GM19463 (cell line): ENCODE measurements at regions not wholly inside any gene's neighbourhood (a gene's known extent, or its start where the extent isn't known, plus 50 kb on each side); places are given as distances from the start of the nearest gene placed in this dataset.

ENCODE experiments used
- ATAC-seq: cut with Tn5 transposase; IDR thresholded peaks from one replicate; pipeline ENCODE4 v1.9.1; 2021; ENCODE audit warnings: mild to moderate bottlenecking, moderate library complexity; ENCODE audit not compliant: unreplicated experiment

GRCh38 chr16:82499302-82499701 lies 127.5 kb upstream of the CDH13 start:
- no peak for ATAC-seq

- no peak for ATAC-seq
Measured at GRCh38 chr16:82497139-82497538, 129.6 kb upstream of the CDH13 start.

DNA sequence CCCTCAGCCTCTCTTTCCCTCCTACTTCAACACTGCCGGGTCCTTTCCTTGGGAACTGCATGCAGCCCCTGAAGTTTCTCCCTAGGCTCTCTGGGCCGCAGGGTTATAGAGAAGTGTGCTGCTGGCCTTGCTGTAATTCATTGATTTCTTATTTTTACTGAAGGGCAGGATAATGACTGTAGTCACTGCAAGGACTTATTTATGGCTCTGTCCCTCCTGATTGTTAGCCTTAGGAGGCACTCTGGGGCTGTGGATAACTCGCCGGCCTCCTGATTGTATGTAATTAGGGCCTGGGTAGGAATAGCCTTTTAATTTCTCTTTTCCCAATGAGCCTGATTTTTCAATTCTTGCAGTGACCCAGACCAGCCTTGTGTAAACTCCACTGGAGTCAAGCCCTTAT lies 138.3 kb upstream of the CDH13 start:
- no peak for ATAC-seq

DNA sequence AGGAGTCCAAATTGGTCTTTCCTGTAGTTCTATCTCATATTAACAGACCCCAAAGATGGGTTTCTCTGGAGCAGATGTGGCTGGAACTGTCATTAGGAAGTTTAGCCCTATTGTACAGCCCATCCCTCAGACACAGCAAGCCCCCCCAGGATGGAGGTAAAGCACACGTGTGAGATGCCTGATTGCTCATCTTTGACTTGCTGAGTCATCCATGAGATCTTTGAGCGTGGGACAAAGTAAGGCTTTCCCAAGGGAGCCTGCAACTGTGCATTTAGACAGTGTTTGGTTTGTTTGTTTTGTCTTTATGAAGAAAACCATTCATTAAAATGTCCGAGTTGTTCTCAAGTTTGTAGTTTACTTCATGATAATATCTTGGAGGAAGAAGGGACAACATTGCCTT lies 145.3 kb upstream of the CDH13 start:
- ATAC-seq: no peak

GRCh38 chr16:82476786-82477185 lies 150.0 kb upstream of the CDH13 start:
- ATAC-seq: no peak

GRCh38 chr16:82470620-82471152 lies 156.1 kb upstream of the CDH13 start:
- no peak for ATAC-seq

DNA sequence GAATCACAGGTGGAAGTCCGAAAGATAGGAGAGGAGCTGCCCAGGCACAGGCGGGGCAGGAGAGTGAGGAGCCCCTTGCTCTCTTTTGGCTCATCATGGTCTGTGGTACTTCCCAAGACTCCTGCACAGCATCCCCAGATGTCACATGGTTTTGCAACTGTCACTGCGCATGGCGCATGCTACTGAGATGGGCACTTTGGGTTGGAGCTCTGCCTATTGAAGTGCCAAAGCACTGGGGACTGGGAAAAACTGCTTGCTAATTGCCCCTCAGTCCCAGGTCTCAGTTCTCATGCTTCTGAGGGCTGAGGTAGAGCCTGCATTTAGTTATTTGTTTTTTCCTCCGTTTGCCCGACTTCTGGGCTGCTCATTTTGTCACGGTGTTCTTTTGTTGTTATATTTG lies 156.8 kb upstream of the CDH13 start:
- ATAC-seq: no peak

DNA sequence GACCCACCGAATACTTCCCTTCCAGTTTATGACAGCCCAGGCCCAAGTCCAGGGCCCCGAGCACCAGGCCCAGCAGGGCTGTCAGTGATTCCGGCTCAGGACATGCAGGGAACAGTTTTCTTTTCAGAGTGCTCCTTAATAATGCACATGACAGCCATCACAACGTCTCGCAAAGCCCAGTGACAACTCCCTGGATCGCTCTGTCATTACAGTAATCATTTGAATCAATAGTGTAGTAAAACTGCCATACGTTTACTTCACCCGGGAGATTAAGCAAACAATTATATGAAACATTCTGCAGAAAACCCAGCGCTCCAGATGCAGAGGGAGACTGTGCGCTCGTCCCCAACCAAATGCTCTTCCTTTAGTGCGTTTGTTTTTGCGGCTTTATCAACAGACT lies 162.6 kb upstream of the CDH13 start:
- no peak for ATAC-seq

DNA sequence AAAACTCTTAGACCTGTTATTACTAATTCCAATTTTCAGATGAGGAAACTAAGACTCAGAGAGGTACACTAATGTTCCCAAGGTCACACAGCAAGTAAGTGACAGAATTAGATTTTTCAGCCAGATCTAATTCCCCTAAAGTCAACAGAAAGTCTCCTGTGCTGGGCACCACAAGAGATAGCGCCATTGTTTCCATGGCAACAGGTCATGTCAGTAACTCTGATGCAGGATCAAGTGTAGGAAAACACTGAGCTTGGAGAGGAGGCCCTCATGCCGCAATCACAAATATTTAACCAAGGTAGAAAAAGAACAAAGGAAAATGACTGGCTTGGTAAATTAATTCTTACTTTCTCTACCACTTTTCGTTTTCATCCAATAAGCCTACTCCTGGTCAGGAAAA lies 166.0 kb upstream of the CDH13 start:
- ATAC-seq: no peak

GRCh38 chr16:82459580-82460256 lies 167.1 kb upstream of the CDH13 start:
- no peak for ATAC-seq

DNA sequence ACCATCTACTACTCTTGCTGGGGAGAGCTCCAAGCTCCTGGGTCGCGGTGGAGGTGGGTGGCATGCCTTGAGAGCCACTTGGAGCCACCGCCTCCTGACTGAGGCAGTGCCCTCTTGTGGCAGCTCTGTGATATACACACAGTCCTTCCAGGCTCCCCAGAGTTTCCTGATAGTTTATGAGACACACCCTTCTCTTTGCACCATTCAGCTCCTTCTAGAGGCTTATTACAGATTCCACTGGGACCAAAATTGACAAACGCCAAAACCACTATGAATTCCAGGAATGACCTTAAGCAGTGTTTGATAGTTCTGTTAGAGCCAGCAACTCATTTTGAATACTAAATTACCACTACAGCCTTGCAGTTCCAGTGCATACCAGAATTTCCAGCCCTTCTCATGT lies 170.1 kb upstream of the CDH13 start:
- peak; percentile 87 for ATAC-seq

DNA sequence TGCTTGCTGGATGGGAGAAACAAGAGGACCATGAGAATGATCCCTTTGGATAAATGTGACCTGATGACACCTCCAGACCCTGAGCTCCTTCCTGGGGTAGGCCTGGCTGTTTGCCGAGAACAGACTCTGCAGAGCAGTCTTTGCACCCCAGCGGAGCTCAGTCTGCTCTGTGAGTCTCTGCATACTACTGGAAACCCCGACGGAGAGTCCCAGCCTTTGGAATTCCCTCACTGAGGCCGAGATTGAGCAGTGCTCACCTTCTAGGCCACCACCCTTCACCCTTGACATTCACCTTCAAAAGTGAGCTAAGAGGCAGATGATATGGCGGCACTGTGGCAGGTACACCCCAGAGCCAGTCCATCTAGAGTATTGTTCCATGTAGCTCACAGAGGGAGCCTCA lies 172.2 kb upstream of the CDH13 start:
- no peak for ATAC-seq

GRCh38 chr16:82454152-82454551 lies 172.6 kb upstream of the CDH13 start:
- ATAC-seq: no peak

- ATAC-seq: no peak
Measured at GRCh38 chr16:82452004-82452756, 174.6 kb upstream of the CDH13 start.

DNA sequence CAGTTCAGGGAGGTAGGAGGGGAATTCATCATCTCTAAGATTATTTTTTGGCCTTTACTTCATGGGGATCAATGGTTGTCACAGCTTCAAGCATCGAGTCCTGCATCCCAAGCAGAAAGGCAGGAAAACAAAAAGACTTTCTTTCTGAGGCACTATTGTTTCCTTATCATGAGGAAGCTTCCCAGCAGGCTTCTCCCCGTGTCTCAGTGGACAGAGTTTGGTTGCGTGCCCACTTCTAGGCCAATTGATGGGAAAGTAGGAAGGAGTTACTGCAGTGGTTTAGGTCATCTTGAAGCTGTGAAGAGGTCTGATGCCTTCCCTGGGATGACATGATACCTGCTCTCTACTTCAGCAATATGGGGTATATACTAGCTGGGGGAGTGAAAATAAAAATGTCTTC lies 175.3 kb upstream of the CDH13 start:
- ATAC-seq: no peak

GRCh38 chr16:82440336-82440735 lies 186.4 kb upstream of the CDH13 start:
- no peak for ATAC-seq

DNA sequence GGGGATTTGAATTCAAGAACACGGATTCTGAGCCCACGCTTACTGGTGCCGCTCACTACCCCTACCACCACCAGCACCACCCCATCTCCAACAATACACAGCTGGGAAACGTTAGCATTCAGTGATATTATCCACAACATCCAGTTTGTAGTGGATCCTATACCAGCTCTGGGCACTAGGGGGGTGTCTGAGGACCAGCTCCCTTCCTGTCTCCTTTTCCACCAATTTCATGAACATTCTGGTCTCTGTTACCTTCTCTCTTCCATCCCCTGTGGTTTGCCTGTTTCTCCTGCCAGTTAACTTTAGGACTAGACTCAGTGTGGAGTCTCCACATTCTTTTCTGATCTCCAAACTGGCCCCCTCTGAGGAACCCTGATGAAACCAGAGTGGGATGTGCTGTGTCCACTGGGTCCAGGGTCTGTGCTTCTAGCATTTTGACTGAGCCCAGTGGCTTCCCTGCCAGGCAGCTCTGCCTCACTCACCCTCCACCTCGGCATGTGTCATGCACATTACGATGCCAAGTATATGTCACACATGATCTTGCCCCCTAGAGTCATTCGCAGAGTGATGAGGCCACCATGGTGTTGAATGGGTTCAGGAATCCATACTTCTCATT lies 187.0 kb upstream of the CDH13 start:
- no peak for ATAC-seq

DNA sequence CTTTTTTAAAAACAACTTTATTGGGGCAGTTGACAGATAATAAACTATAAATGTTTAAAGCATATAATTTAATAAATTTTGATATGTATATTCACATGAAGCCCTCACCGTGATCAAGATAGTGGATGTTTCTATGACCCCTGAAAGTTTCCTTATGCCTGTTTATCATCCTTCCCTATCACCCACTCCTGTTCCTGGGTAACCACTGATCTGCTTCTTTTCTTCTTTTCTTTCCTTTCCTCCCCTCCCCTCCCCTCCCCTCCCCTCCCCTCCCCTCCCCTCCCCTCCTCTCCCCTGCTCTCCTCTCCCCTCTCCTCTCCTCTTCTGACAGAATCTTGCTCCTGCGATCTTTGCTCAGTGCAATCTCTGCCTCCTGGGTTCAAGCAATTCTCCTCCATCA lies 193.7 kb upstream of the CDH13 start:
- ATAC-seq: no peak

DNA sequence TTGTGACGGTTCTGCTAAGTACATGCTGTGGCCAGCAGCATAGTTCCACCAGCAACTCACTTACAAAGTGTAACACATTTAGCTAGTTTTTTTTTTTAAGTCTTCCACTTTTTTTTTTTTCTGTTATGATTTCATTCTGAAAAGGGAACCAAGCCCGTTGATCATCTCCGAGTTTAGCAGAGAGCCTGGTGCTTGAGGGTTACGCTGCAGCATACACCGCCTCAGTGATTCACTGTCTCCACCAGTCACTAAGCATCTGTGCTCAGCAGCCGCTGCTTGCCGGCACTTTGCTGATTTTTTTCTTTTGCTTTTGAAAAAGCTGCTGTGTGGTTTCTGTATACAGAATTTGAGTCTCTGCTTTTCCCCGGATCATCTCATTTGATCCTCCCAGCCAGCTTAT lies 194.5 kb upstream of the CDH13 start:
- no peak for ATAC-seq

DNA sequence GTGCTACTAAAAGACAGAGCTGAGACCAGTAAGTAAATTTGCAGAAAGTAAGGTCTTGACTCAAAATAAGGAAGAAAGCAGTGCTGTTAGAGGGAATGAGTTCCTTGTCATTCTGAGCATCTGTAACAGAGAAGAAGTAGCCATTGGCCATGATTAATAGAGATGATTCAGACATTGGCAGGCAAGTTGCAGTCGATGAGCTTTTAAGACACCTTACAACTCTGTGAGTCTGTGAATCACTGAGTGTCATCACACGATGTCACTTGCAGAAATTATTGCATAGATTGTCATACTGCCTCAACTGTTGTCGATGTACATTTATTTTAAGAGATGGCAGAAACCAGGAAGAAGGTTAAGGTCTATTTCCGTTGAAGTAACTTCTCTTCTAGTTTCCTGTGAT lies 201.1 kb upstream of the CDH13 start:
- ATAC-seq: no peak

DNA sequence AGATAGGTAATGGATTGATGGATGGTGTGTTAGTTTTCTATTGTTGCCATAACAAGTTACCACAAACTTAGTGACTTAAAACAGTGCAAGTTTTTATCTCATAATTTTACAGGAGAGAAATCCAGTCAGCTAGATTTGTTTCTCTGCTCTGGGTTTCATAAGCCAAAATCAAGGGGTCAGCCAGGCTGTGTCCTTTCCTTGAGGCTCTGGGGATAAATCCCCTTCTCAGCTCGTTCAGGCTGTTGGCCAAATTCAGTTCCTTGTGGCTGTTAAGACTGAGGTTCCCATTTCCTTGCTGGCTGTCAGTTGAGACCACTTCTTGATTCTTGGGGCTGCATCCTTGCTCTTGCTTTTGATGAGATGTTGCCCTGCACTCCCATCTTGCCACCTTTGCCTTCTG lies 204.9 kb upstream of the CDH13 start:
- no peak for ATAC-seq

GRCh38 chr16:82419332-82419731 lies 207.4 kb upstream of the CDH13 start:
- no peak for ATAC-seq
